Tibial nerve (tissue), 4 donors: ENCODE measurements at regions not wholly inside any gene's neighbourhood (a gene's known extent, or its start where the extent isn't known, plus 50 kb on each side); places are given as distances from the start of the nearest gene placed in this dataset.

Source experiments
- DNase-seq, 2 donors: peaks; one replicate each; pipeline ENCODE4 v3.0.0-alpha.2; 2019; ENCODE audit warnings: low spot score in 2 of 2
- H3K27ac ChIP-seq, 4 donors: fragments of 200-600 bp; sonication (generic) in 3 of 4; one replicate each; pipeline ENCODE4 v1.5.1; 2017 to 2019; ENCODE audit warnings: mild to moderate bottlenecking in 1 of 4
- H3K27me3 ChIP-seq, 2 donors: fragments of 200-600 bp; sonication (generic) in 1 of 2; one replicate each; pipeline versions ENCODE4 v1.5.1 to v1.6.0; 2017 to 2019
- H3K36me3 ChIP-seq, 3 donors: fragments of 200-600 bp; sonication (generic); one replicate each; pipeline ENCODE4 v1.5.1; 2018 to 2019
- H3K4me1 ChIP-seq, 4 donors: fragments of 200-600 bp; sonication (generic) in 3 of 4; one replicate each; pipeline ENCODE4 v1.5.1; 2017 to 2019
- H3K4me3 ChIP-seq, 4 donors: fragments of 200-600 bp; sonication (generic) in 3 of 4; one replicate each; pipeline ENCODE4 v1.5.1; 2017 to 2019; ENCODE audit warnings: mild to moderate bottlenecking in 1 of 4, moderate library complexity in 1 of 4
- H3K9me3 ChIP-seq, 4 donors: fragments of 200-600 bp; sonication (generic) in 3 of 4; one replicate each; pipeline ENCODE4 v1.5.1; 2017 to 2019
- EP300 ChIP-seq, 2 donors: sonication (generic); formaldehyde crosslinking; IDR thresholded peaks; one replicate each; pipeline ENCODE4 v1.6.1; 2017; ENCODE audit warnings: antibody characterized with exemption in 2 of 2, mild to moderate bottlenecking in 1 of 2
- POLR2A ChIP-seq, 2 donors: fragments of 450-650 bp; IDR thresholded peaks; one replicate each; pipeline ENCODE4 v1.6.1; 2017; ENCODE audit warnings: antibody characterized with exemption in 2 of 2, mild to moderate bottlenecking in 2 of 2, moderate library complexity in 2 of 2
- WGBS, 2 donors: methylation state at CpG; one replicate each; pipeline ENCODE4 v1.1.5; 2018; 5-methylcytosine and 5-hydroxymethylcytosine counted together
- TF ChIP-seq, protein P1 (sequence below), 5 experiments: fragments of 200-600 bp in 3 of 5; fragments of 450-650 bp in 2 of 5; sonication (generic) in 3 of 5; IDR thresholded peaks; one replicate each; pipeline ENCODE4 v1.5.1; 2016 to 2019; ENCODE audit warnings: antibody characterized with exemption in 5 of 5, mild to moderate bottlenecking in 3 of 5, moderate library complexity in 2 of 5

DNA sequence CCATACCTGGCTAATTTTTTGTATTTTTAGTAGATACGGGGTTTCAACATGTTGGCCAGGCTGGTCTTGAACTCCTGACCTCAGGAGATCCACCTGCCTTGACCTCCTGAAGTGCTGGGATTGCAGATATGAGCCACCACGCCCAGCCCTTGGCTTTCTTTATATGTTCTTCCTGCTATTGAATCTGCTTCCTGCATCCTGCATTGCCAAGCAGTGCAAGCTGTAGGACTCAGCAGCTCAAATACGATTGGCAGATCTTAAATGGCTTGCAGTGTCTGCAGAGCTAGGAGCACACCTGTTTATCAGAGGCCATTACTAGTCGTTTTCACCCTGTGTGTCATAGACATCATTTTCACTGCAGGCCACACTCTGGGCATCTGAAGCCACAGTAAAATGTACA lies 426.2 kb upstream of the PPP2R3A start:
- Histone ChIP-seq H3K27ac (no peak overlapping the region), H3K27me3 (no peaks in the 10 kb centered on the region), H3K4me1 (no peaks in the 10 kb centered on the region), H3K9me3 (peaks cover 0 to 11% (median 0%) of the 10 kb centered on the region in 4 donors), H3K36me3 (no peaks in the 10 kb centered on the region), H3K4me3 (no peak overlapping the region)
- TF ChIP-seq EP300 (IDR thresholded peaks at IDR 0.05) = no peak
- WGBS, 2 donors = 72 to 79% methylated on average over 4 of the region's 4 CpGs
- DNase-seq = no peak

DNA sequence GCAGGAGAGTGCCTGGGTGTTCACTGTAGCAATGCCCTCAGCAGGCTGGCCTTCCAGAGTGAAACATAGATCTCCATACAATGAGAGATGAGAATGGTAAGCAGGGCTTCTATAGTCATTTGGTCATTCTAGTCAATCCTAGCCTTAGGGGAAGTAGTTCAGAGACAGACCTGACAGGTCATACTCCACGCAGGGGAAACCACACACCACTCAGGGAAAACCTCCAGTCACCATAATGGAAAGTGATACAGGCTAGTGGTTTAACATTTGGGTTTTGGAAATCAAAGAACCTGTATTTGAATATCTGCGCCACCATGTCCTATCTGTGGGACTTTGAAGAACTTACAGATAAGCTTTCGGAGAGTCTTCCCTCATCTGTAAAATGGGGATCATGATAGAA lies 425.7 kb upstream of the PPP2R3A start:
- Histone ChIP-seq H3K4me3 (no peak overlapping the region), H3K27me3 (no peaks in the 10 kb centered on the region), H3K27ac (no peak overlapping the region), H3K4me1 (no peaks in the 10 kb centered on the region), H3K36me3 (no peaks in the 10 kb centered on the region), H3K9me3 (peaks cover 0 to 11% (median 0%) of the 10 kb centered on the region in 4 donors)
- DNase-seq = no peak
- WGBS, 2 donors = 91 to 97% methylated on average over 3 of the region's 3 CpGs
- no peak for TF ChIP-seq POLR2A (IDR thresholded peaks at IDR 0.05)
- TF ChIP-seq EP300 (IDR thresholded peaks at IDR 0.05) = no peak
- TF ChIP-seq, protein P1, sequence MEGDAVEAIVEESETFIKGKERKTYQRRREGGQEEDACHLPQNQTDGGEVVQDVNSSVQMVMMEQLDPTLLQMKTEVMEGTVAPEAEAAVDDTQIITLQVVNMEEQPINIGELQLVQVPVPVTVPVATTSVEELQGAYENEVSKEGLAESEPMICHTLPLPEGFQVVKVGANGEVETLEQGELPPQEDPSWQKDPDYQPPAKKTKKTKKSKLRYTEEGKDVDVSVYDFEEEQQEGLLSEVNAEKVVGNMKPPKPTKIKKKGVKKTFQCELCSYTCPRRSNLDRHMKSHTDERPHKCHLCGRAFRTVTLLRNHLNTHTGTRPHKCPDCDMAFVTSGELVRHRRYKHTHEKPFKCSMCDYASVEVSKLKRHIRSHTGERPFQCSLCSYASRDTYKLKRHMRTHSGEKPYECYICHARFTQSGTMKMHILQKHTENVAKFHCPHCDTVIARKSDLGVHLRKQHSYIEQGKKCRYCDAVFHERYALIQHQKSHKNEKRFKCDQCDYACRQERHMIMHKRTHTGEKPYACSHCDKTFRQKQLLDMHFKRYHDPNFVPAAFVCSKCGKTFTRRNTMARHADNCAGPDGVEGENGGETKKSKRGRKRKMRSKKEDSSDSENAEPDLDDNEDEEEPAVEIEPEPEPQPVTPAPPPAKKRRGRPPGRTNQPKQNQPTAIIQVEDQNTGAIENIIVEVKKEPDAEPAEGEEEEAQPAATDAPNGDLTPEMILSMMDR (IDR thresholded peaks at IDR 0.05) = no peak

- DNase-seq = no peak
- no peak overlapping the region for H3K4me3 ChIP-seq
- TF ChIP-seq EP300 (IDR thresholded peaks at IDR 0.05) = no peak
- TF ChIP-seq POLR2A (IDR thresholded peaks at IDR 0.05) = no peak
- TF ChIP-seq, protein P1 (IDR thresholded peaks at IDR 0.05) = no peak
- no peaks in the 10 kb centered on the region for H3K9me3 ChIP-seq
- no peaks in the 10 kb centered on the region for H3K36me3 ChIP-seq
- 69 to 77% methylated on average over 4 of the region's 4 CpGs for WGBS, 2 donors
- H3K4me1 ChIP-seq = no peaks in the 10 kb centered on the region
- no peak overlapping the region for H3K27ac ChIP-seq
- H3K27me3 ChIP-seq = no peaks in the 10 kb centered on the region
Measured at GRCh38 chr3:135549928-135550494, 415.5 kb upstream of the PPP2R3A start.

- Histone ChIP-seq H3K36me3 (no peaks in the 10 kb centered on the region), H3K4me1 (no peaks in the 10 kb centered on the region), H3K27ac (no peak overlapping the region), H3K27me3 (no peaks in the 10 kb centered on the region), H3K9me3 (no peaks in the 10 kb centered on the region), H3K4me3 (no peak overlapping the region)
- TF ChIP-seq POLR2A (IDR thresholded peaks at IDR 0.05) (no peak), EP300 (IDR thresholded peaks at IDR 0.05) (no peak)
- TF ChIP-seq, protein P1 (IDR thresholded peaks at IDR 0.05) = no peak
- 43 to 46% methylated on average over 2 of the region's 2 CpGs for WGBS, 2 donors
- no peak for DNase-seq
Measured at GRCh38 chr3:135556174-135556573, 409.4 kb upstream of the PPP2R3A start.

DNA sequence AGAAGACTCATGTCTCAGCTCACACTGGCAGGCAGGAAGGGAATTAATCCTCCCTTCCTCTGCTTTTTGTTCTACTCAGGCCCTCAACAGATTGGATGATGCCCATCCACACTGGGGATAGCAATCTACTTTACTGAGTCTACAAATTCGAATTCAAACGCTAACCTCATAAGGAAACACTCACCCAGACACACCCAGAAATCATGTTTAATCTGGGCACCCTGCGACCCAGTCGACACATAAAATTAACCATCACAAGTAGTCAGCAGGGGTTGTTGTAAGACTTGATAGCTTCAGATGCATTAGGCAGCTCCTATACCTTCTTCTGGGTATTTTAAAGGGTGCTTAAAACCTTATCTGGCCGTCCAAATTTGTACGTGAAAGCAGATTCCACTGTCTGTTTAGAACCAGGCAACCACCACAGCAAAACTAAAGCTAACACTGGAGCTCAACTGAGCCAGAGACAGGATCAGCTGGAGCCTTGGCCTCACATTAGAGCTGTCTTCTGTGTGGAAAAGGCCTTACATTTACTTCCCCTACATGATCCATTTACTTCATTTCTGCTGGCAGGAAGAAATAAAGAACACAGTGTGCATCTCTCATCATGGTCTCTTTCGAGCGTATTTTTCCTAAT lies 407.3 kb upstream of the PPP2R3A start:
- 64 to 74% methylated on average over 8 of the region's 8 CpGs for WGBS, 2 donors

More for the DNA sequence above, 407.3 kb upstream of the PPP2R3A start:
- DNase-seq = no peak
- Histone ChIP-seq H3K9me3 (no peaks in the 10 kb centered on the region), H3K27me3 (no peaks in the 10 kb centered on the region), H3K36me3 (no peaks in the 10 kb centered on the region), H3K4me1 (no peaks in the 10 kb centered on the region), H3K4me3 (no peak overlapping the region), H3K27ac (no peak overlapping the region)
- TF ChIP-seq, protein P1 (IDR thresholded peaks at IDR 0.05) = no peak
- TF ChIP-seq POLR2A (IDR thresholded peaks at IDR 0.05) (no peak), EP300 (IDR thresholded peaks at IDR 0.05) (no peak)
